ENCODE measurements at regions not wholly inside any gene's neighbourhood (a gene's known extent, or its start where the extent isn't known, plus 50 kb on each side); places are given as distances from the start of the nearest gene placed in this dataset.

DNA sequence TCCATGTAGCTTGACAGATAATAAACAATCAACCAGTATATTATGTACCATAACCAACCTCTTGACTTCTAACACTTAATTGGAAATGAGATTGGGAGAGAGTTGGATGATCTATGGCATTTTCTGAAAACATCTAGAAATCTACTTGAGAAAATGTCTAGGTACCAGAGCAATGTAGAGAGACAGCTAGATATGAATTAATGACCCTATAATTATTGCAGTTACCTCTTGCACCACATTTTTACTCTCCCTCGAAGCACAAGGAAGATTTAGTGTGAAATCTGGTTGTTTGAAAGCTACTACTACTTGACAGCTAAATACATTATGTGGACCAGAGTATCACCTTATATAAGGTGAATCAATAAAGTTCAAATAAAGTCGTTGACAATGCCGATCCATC lies 1534.4 kb upstream of the IGFBP7 start:
- Histone ChIP-seq H3K9me3 (no peaks in the 10 kb centered on the region), H4K20me1 (no peaks in the 10 kb centered on the region), H3K27me3 (no peaks in the 10 kb centered on the region), H3K4me3 (no peak overlapping the region), H3K9ac (no peak overlapping the region), H3K36me3 (no peaks in the 10 kb centered on the region), H3K27ac (no peak overlapping the region), H3K4me1 (no peaks in the 10 kb centered on the region), H3K4me2 (no peak overlapping the region)
- TF ChIP-seq Cebpa-rat (IDR thresholded peaks at IDR 0.05): no peak

DNA sequence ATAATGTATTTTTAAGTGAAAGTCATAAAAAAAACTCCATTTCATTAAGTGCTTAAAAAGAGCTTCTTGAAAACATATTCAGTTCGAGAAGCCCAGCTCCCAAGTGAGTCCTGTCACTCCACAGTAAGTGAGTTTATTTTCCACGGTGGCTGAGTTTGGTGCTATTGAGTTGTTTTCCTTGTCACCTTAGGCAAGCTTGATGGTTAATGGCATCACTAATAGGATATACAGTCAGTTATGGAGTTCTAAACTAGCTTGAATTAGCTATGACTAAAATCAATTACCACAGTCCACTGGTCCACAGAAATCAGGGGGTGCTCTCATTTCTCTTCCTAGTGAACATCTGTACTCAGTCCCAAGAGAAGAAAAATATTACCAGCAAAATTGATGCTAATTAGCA lies 1526.2 kb upstream of the IGFBP7 start:
- Histone ChIP-seq H3K36me3 (no peaks in the 10 kb centered on the region), H3K27ac (no peak overlapping the region), H3K9ac (no peak overlapping the region), H3K4me2 (no peak overlapping the region), H3K4me3 (no peak overlapping the region), H3K27me3 (no peaks in the 10 kb centered on the region), H4K20me1 (no peaks in the 10 kb centered on the region), H3K9me3 (no peaks in the 10 kb centered on the region), H3K4me1 (no peaks in the 10 kb centered on the region)
- TF ChIP-seq Cebpa-rat (IDR thresholded peaks at IDR 0.05): no peak

DNA sequence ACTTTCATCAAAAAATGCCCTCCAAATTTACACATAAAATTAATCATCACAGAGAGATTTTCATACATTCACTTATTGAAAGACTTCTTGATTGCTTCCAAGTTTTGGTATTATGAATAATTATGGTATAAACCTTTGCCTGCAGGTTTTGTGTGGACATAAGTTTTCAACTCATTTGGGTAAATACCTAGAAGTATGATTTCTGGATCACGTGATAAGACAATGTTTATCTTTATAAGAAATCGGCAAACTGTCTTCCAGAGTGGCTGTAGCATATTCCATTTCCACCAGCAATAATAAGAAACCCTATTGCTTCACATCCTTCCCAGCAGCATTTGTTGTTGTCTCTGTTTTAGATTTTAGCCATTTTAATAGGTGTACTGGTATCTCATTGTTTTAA lies 1507.0 kb upstream of the IGFBP7 start:
- Histone ChIP-seq H3K9ac (no peak overlapping the region), H3K4me2 (no peak overlapping the region), H3K27me3 (no peaks in the 10 kb centered on the region), H3K4me1 (no peaks in the 10 kb centered on the region), H3K27ac (no peak overlapping the region), H3K9me3 (peaks cover 7% of the 10 kb centered on the region), H3K36me3 (no peaks in the 10 kb centered on the region), H4K20me1 (no peaks in the 10 kb centered on the region), H3K4me3 (no peak overlapping the region)
- no peak for TF ChIP-seq Cebpa-rat (IDR thresholded peaks at IDR 0.05)

DNA sequence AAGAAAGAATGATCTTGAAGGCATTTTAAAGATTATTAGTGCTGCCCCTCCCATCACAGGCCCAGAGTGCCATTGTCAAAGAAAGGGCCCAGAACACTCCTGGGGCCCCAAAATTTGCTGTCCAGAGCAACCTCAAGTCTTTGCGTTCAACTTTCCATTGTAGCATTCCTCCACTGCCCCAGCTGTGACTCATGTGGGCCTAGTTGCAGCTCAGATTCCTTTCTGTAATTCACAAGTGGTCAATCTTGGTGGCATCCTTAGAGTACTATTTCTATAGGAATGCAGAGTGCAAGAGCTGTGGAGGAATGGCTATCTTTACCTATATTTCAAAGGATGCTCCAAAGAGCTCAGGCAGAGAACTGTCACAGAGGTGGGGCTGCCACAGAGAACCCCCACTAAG lies 1500.8 kb upstream of the IGFBP7 start:
- no peak overlapping the region for H3K4me3 ChIP-seq
- no peak overlapping the region for H3K9ac ChIP-seq
- H3K27ac ChIP-seq: no peak overlapping the region
- H3K4me1 ChIP-seq: no peaks in the 10 kb centered on the region
- H4K20me1 ChIP-seq: no peaks in the 10 kb centered on the region
- no peak for TF ChIP-seq Cebpa-rat (IDR thresholded peaks at IDR 0.05)
- H3K36me3 ChIP-seq: no peaks in the 10 kb centered on the region
- H3K4me2 ChIP-seq: no peak overlapping the region
- no peaks in the 10 kb centered on the region for H3K27me3 ChIP-seq
- H3K9me3 ChIP-seq: no peaks in the 10 kb centered on the region

DNA sequence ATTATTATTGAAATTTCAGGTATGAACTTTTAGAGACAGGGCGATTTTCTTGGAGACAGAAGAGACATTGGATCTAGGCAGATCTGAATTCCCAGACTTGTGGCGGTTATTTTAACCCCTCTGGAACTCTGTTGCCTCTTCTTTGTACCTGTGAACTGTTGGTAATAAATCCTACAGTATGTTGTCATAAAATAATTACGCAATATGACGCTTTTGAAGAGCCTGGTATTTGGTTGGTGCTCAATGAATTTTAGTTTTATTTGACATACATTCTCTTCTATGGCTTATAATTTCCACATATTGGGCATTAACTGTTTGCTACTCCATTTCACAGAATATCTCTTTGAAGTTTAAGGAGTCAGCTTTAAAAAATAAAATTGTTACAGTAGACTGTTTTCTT lies 1496.1 kb upstream of the IGFBP7 start:
- Histone ChIP-seq H3K9ac (no peak overlapping the region), H3K27me3 (no peaks in the 10 kb centered on the region), H3K4me2 (no peak overlapping the region), H3K27ac (no peak overlapping the region), H3K4me1 (no peaks in the 10 kb centered on the region), H3K36me3 (no peaks in the 10 kb centered on the region), H4K20me1 (no peaks in the 10 kb centered on the region), H3K4me3 (no peak overlapping the region), H3K9me3 (no peaks in the 10 kb centered on the region)
- TF ChIP-seq Cebpa-rat (IDR thresholded peaks at IDR 0.05): peak; percentile 46; the same call in 1 of the 2 replicates

DNA sequence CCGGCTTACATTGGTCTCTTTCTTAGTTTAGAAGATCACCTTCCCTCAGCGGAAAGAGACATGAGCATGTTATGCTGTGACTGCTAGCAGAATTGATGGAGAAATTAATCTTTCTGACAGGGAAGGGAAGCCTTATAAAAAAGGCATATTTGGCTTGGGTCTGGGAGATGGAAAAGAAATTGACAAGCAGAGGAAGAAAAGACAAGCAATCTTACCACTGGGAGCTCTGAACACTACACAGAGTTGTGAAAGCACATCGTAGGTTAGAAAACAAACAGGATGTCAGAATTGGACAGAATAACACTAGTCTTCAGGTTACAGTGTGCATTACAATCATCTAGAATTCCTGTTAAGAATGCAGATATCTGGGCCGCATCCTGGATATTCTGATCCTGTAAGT lies 1493.8 kb upstream of the IGFBP7 start:
- Histone ChIP-seq H4K20me1 (no peaks in the 10 kb centered on the region), H3K4me1 (no peaks in the 10 kb centered on the region), H3K36me3 (no peaks in the 10 kb centered on the region), H3K9me3 (no peaks in the 10 kb centered on the region), H3K9ac (no peak overlapping the region), H3K27me3 (no peaks in the 10 kb centered on the region), H3K4me2 (no peak overlapping the region), H3K4me3 (no peak overlapping the region), H3K27ac (no peak overlapping the region)
- TF ChIP-seq Cebpa-rat (IDR thresholded peaks at IDR 0.05): no peak

DNA sequence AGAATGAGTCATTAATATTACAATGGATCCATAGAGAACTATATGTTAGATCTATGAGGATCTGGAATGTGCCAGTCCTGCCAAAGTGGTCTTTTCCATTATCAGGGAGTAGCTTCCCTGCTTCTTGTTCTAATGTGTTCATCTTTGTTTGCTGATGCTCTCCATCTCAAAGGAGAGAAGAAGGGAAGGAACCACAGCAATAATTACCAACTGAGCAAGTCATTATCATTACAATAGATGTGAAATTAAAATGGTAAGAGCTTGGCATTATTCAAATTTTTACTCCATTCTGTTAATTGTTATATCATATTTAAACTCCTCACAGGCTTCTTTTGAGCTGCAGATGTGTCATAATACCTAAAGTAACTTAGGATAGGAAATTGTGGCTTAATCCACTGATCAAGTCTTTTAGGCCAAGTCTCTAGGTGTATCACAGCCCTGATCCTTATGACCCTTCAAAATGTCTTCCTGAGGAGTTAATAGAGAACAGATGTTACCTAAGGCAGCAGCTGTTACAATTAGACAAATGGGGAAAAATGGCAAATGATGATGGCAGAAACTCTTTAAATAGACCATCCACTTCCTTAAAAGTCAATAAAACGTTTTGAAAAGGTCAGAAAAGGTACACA lies 1492.7 kb upstream of the IGFBP7 start:
- no peak overlapping the region for H3K4me3 ChIP-seq
- H3K27ac ChIP-seq: no peak overlapping the region
- no peaks in the 10 kb centered on the region for H3K4me1 ChIP-seq
- no peaks in the 10 kb centered on the region for H3K27me3 ChIP-seq
- no peaks in the 10 kb centered on the region for H4K20me1 ChIP-seq
- no peaks in the 10 kb centered on the region for H3K9me3 ChIP-seq
- no peak overlapping the region for H3K4me2 ChIP-seq
- no peak for TF ChIP-seq Cebpa-rat (IDR thresholded peaks at IDR 0.05)
- H3K9ac ChIP-seq: no peak overlapping the region
- H3K36me3 ChIP-seq: no peaks in the 10 kb centered on the region

DNA sequence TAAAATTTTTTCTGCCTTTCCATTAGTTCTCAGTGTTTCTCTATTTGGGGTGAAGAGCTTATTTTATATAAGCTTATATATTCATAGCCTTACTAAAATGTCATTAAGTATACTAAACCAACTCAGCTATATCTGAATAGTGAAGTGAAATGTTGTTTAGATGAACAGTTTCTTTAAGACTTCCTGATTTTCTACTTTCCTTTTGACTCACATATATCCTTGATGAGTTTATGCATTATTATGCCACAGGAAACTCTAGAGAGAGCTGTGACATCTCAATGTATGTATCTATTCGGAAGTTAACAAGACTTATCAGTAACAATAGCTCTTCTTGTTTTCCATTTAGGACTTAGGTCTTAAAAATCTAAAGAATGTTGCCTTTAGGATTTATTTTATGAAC lies 1491.8 kb upstream of the IGFBP7 start:
- no peaks in the 10 kb centered on the region for H3K27me3 ChIP-seq
- no peak for TF ChIP-seq Cebpa-rat (IDR thresholded peaks at IDR 0.05)
- no peak overlapping the region for H3K9ac ChIP-seq
- no peaks in the 10 kb centered on the region for H3K4me1 ChIP-seq
- H3K27ac ChIP-seq: no peak overlapping the region
- no peaks in the 10 kb centered on the region for H3K36me3 ChIP-seq
- no peaks in the 10 kb centered on the region for H4K20me1 ChIP-seq
- H3K4me3 ChIP-seq: no peak overlapping the region
- no peaks in the 10 kb centered on the region for H3K9me3 ChIP-seq
- H3K4me2 ChIP-seq: no peak overlapping the region

DNA sequence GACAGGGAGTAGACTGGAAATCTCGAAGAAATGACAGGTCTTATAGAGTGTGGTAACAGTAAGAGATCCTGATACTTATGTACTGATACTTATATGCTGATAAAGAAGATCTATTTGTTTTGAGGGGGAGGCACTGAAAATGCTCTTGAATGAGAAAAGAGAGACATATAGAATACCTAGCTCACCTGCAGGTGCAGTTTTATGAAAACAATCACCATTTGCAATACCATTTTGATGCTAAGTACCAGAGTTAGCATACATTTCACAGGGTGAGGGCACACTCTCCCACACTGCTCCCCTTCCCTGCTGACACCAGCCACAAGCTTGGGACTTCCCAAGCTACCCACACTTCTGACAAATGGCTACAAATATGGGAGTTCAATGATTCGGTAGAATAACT lies 1490.1 kb upstream of the IGFBP7 start:
- Histone ChIP-seq H3K9ac (no peak overlapping the region), H3K4me1 (no peaks in the 10 kb centered on the region), H3K27me3 (no peaks in the 10 kb centered on the region), H3K36me3 (no peaks in the 10 kb centered on the region), H4K20me1 (no peaks in the 10 kb centered on the region), H3K4me3 (no peak overlapping the region), H3K27ac (no peak overlapping the region), H3K9me3 (no peaks in the 10 kb centered on the region), H3K4me2 (no peak overlapping the region)
- TF ChIP-seq Cebpa-rat (IDR thresholded peaks at IDR 0.05): no peak

DNA sequence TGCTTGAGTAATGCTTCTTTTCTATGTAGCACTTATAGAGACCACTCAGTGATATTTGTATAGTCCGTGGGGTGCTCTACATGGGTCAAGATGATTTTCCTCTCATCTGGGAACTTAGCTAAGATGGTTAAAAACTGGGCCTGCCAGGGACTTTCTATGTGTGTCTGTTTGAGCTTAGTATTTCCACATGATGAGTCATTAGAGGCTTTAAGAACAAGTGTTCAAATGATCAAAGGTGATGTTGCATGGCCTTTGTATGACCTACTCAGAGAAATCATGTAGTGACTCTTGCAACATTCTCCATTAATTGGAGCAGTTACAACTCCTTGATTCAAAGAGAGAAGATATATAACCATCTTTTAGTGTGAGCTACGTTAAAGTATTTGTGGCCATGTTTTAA lies 1480.5 kb upstream of the IGFBP7 start:
- Histone ChIP-seq H3K27me3 (no peaks in the 10 kb centered on the region), H3K4me3 (no peak overlapping the region), H3K36me3 (no peaks in the 10 kb centered on the region), H3K9me3 (no peaks in the 10 kb centered on the region), H3K4me2 (no peak overlapping the region), H4K20me1 (no peaks in the 10 kb centered on the region), H3K4me1 (no peaks in the 10 kb centered on the region), H3K9ac (no peak overlapping the region), H3K27ac (no peak overlapping the region)
- no peak for TF ChIP-seq Cebpa-rat (IDR thresholded peaks at IDR 0.05)

DNA sequence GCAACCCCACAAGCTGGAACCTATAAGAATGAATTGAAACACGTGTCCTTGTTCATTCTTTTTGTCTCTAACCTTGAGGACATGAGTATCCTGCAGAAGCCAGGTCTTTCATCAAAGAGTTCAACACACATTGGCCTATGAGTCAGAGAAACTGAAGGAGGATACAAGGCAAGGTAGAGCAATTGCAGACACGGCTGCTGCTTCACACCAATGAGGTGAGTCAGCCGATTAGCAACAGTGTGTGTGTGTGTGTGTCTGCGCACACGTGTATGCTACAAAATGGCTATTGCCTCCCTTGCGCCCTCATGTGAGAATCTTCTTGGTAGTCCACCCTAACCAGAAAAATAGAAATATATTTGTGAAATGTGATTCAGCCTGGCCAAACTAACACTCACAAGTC lies 1477.7 kb upstream of the IGFBP7 start:
- no peaks in the 10 kb centered on the region for H3K36me3 ChIP-seq
- H4K20me1 ChIP-seq: no peaks in the 10 kb centered on the region
- H3K4me1 ChIP-seq: no peaks in the 10 kb centered on the region
- H3K27me3 ChIP-seq: no peaks in the 10 kb centered on the region
- peaks cover 16% of the 10 kb centered on the region for H3K9me3 ChIP-seq
- no peak overlapping the region for H3K27ac ChIP-seq
- TF ChIP-seq Cebpa-rat (IDR thresholded peaks at IDR 0.05): no peak
- H3K4me3 ChIP-seq: no peak overlapping the region
- H3K9ac ChIP-seq: no peak overlapping the region
- H3K4me2 ChIP-seq: no peak overlapping the region

All from BLaER1 (cell line).